CD8-positive, alpha-beta memory T cell (primary cell): ENCODE measurements at regions not wholly inside any gene's neighbourhood (a gene's known extent, or its start where the extent isn't known, plus 50 kb on each side); places are given as distances from the start of the nearest gene placed in this dataset.
"Not testable (repeated sequence)": the region's sequence is repeated elsewhere in the genome, so short reads cannot be mapped to it uniquely, and the experiment has no call there.

Source experiments
- CTCF ChIA-PET: fragments of 350-600 bp; sonication (Branson Sonifier 250); formaldehyde crosslinking; loops from one replicate; lab custom pipeline; 2021; ENCODE audit warnings: antibody characterized with exemption; lab: Charles Lee
- POLR2A ChIA-PET: fragments of 350-600 bp; sonication (Branson Sonifier 250); formaldehyde crosslinking; loops from one replicate; lab custom pipeline; 2021; ENCODE audit warnings: antibody characterized with exemption; lab: Charles Lee
- DNase-seq, 5 donors: peaks; one replicate each; pipeline versions ENCODE4 v3.0.0 to v3.0.0-alpha.2; 2020 to 2022; ENCODE audit warnings: mixed read lengths in 1 of 5
- H3K27ac ChIP-seq: one replicate; pipeline ENCODE4 v1.7.0; 2013; ENCODE audit warnings: low read depth, mild to moderate bottlenecking, low read length, moderate library complexity
- H3K27me3 ChIP-seq: 2 replicates; pipeline ENCODE4 v1.7.0; 2013; ENCODE audit warnings: low read length, mild to moderate bottlenecking; ENCODE audit not compliant: insufficient read depth, poor library complexity, severe bottlenecking
- H3K36me3 ChIP-seq: 2 replicates; pipeline ENCODE4 v1.7.0; 2013; ENCODE audit warnings: mild to moderate bottlenecking, low read length, moderate library complexity; ENCODE audit not compliant: insufficient read depth
- H3K4me1 ChIP-seq: 2 replicates; pipeline ENCODE4 v1.7.0; 2013; ENCODE audit warnings: mild to moderate bottlenecking, low read length, moderate library complexity; ENCODE audit not compliant: insufficient read depth
- H3K4me3 ChIP-seq: 2 replicates; pipeline ENCODE4 v1.7.0; 2013; ENCODE audit warnings: mild to moderate bottlenecking, low read length
- H3K9me3 ChIP-seq: 2 replicates; pipeline ENCODE4 v1.7.0; 2013; ENCODE audit warnings: mild to moderate bottlenecking, low read length
- H3K27ac Mint-ChIP-seq, 8 donors: one replicate each; pipeline ENCODE4 v1.8.0; 2020 to 2021; ENCODE audit warnings: mixed read lengths in 8 of 8, mild to moderate bottlenecking in 6 of 8, inconsistent platforms in 3 of 8, moderate library complexity in 3 of 8
- H3K27me3 Mint-ChIP-seq, 2 donors: one replicate each; pipeline ENCODE4 v1.8.0; 2020 to 2021; ENCODE audit warnings: mixed read lengths in 2 of 2, mild to moderate bottlenecking in 1 of 2, moderate library complexity in 1 of 2
- H3K36me3 Mint-ChIP-seq, 3 donors: one replicate each; pipeline ENCODE4 v1.8.0; 2020 to 2021; ENCODE audit warnings: mixed read lengths in 3 of 3, inconsistent platforms in 1 of 3, mild to moderate bottlenecking in 1 of 3
- H3K4me1 Mint-ChIP-seq, 3 donors: one replicate each; pipeline ENCODE4 v1.8.0; 2020 to 2021; ENCODE audit warnings: mixed read lengths in 3 of 3, inconsistent platforms in 1 of 3, mild to moderate bottlenecking in 1 of 3
- H3K4me3 Mint-ChIP-seq, 7 donors: one replicate each; pipeline ENCODE4 v1.8.0; 2020 to 2021; ENCODE audit warnings: mixed read lengths in 7 of 7, mild to moderate bottlenecking in 6 of 7, moderate library complexity in 4 of 7, inconsistent platforms in 2 of 7
- H3K9me3 Mint-ChIP-seq, 5 donors: one replicate each; pipeline ENCODE4 v1.8.0; 2020 to 2022; ENCODE audit warnings: mixed read lengths in 5 of 5, mild to moderate bottlenecking in 3 of 5, moderate library complexity in 2 of 5, inconsistent platforms in 1 of 5

DNA sequence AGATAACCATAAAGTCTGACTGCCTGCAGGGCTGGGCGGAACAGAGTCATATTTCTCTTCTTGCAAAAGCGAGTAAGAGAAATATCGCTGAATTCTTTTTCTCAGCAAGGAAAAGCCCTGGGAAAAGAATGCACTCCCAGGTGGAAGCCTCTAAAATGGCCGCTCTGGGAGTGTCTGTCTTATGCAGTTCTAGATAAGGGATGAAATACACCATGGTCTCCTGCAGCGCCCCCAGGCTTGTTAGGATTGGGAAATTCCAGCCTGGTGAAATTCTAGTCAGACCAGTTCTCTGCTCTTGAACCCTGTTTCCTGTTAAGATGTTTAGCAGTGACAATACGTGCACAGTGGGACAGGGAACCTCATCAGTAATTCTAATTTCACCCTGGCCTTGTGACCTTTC lies 362.2 kb downstream of the GJA1 start:
- not testable (repeated sequence) for H3K9me3 ChIP-seq

DNA sequence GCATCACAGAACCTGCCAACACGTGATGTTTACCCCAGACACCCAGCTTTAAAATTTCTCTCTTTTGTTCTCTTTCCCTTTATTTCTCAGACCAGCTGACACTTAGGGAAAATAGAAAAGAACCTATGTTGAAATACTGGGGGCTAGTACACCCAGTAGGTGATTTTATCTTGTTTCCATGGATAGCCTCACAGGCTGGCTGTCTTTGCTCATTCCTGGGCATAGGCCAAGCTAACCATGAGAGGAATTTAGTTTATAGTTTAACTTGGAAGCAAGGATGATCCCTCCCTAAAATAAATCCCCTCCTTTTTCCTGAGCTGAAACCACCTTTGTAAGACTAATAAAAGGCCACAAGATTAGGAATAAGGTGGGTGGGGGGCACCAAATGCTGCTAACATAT lies 362.7 kb downstream of the GJA1 start:
- H3K4me1 ChIP-seq, H3K36me3 Mint-ChIP-seq, H3K4me3 ChIP-seq, CTCF ChIA-PET, H3K4me1 Mint-ChIP-seq, H3K27me3 ChIP-seq, H3K27ac ChIP-seq, H3K27ac Mint-ChIP-seq, POLR2A ChIA-PET, DNase-seq, H3K4me3 Mint-ChIP-seq, H3K9me3 ChIP-seq, H3K36me3 ChIP-seq, H3K27me3 Mint-ChIP-seq: not testable (repeated sequence)
- peaks cover 5 to 22% (median 8%) of the 10 kb centered on the region in 5 donors for H3K9me3 Mint-ChIP-seq

More for the DNA sequence above, 362.2 kb downstream of the GJA1 start:
- H3K4me3 Mint-ChIP-seq, CTCF ChIA-PET, H3K27ac ChIP-seq, H3K27me3 ChIP-seq, POLR2A ChIA-PET, DNase-seq, H3K27me3 Mint-ChIP-seq, H3K4me3 ChIP-seq, H3K36me3 Mint-ChIP-seq, H3K4me1 Mint-ChIP-seq, H3K36me3 ChIP-seq, H3K4me1 ChIP-seq, H3K27ac Mint-ChIP-seq: not testable (repeated sequence)
- peaks cover 5 to 22% (median 8%) of the 10 kb centered on the region in 5 donors for H3K9me3 Mint-ChIP-seq

DNA sequence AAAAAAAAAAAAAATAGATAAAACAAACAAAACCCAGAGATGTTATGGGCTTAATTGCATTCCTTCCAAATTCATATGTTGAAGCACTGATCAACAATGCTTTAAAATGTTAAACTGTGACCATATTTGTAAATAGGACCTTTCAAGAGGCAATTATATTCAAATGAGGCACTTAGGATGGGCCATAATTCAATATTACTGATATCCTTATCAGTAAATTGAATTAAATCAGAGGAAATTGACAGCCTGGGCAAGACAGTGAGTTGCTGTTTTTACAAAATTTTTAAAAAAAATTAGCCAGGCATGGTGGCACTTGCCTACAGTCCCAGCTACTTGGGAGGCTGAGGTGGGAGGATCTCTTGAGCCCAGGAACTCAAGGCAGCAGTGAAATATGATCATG lies 364.1 kb downstream of the GJA1 start:
- Histone ChIP-seq H3K27ac (no peak overlapping the region), H3K9me3 (no peaks in the 10 kb centered on the region), H3K36me3 (no peaks in the 10 kb centered on the region), H3K4me1 (no peaks in the 10 kb centered on the region), H3K27me3 (no peaks in the 10 kb centered on the region), H3K4me3 (no peak overlapping the region)
- no peaks in the 10 kb centered on the region for H3K27me3 Mint-ChIP-seq
- CTCF ChIA-PET = no interaction called here
- H3K36me3 Mint-ChIP-seq = no peaks in the 10 kb centered on the region
- POLR2A ChIA-PET = no interaction called here
- no peak overlapping the region for H3K27ac Mint-ChIP-seq
- DNase-seq = no peak
- no peaks in the 10 kb centered on the region for H3K4me1 Mint-ChIP-seq
- no peak overlapping the region for H3K4me3 Mint-ChIP-seq
- H3K9me3 Mint-ChIP-seq = peaks cover 5 to 21% (median 8%) of the 10 kb centered on the region in 5 donors

DNA sequence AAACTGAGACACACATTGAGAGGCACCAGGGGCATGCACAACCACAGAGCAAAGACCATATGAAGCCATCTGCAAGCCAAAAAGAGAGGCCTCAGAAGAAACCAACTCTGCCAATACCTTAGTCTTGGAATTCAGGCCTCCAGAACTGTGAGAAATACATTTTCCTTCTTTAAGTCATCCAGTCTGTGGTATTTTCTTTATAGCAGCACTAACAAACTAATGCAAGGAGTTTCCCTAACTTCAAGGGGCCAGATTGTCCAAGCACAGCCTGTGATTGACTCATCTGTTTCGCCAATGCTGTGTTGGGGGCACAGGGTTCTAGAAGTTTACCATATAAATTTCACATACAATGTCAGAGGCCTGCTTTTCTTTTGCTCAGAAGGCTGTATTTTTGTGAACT lies 364.6 kb downstream of the GJA1 start:
- H3K4me1 Mint-ChIP-seq = no peaks in the 10 kb centered on the region
- H3K9me3 ChIP-seq = no peaks in the 10 kb centered on the region
- H3K27ac Mint-ChIP-seq = no peak overlapping the region
- H3K27me3 ChIP-seq = no peaks in the 10 kb centered on the region
- peaks cover 5 to 21% (median 8%) of the 10 kb centered on the region in 5 donors for H3K9me3 Mint-ChIP-seq
- H3K27ac ChIP-seq = no peak overlapping the region
- H3K36me3 Mint-ChIP-seq = no peaks in the 10 kb centered on the region
- ChIA-PET POLR2A (no interaction called here), CTCF (no interaction called here)
- H3K36me3 ChIP-seq = no peaks in the 10 kb centered on the region
- no peak for DNase-seq
- no peaks in the 10 kb centered on the region for H3K27me3 Mint-ChIP-seq
- no peak overlapping the region for H3K4me3 ChIP-seq
- H3K4me1 ChIP-seq = no peaks in the 10 kb centered on the region
- H3K4me3 Mint-ChIP-seq = no peak overlapping the region

DNA sequence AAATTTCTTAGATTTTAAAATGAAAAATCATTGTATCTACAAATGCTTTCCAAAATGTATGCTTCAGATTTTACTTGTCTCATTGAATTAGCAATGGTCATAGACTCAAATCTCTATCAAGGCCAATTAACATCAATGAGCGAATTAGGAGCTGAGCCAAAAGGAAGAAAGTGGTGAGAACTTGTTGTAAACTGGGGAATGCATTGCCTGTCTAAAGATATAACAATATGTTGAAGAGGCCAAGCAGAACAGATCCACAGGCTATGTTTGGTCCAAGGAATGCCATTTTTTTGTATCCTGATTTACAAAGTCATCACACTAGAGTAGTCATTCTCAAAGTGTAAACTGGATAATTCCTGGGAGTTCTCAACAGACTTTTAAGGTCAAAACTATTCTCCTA lies 370.7 kb downstream of the GJA1 start:
- no peak overlapping the region for H3K4me3 Mint-ChIP-seq
- Histone ChIP-seq H3K4me1 (no peaks in the 10 kb centered on the region), H3K27me3 (no peaks in the 10 kb centered on the region), H3K4me3 (no peak overlapping the region), H3K27ac (no peak overlapping the region), H3K36me3 (no peaks in the 10 kb centered on the region), H3K9me3 (no peaks in the 10 kb centered on the region)
- no peaks in the 10 kb centered on the region for H3K4me1 Mint-ChIP-seq
- DNase-seq = no peak
- ChIA-PET CTCF (no interaction called here), POLR2A (no interaction called here)
- no peaks in the 10 kb centered on the region for H3K36me3 Mint-ChIP-seq
- H3K9me3 Mint-ChIP-seq = peaks cover 0 to 6% (median 2%) of the 10 kb centered on the region in 5 donors
- H3K27ac Mint-ChIP-seq = no peak overlapping the region
- H3K27me3 Mint-ChIP-seq = no peaks in the 10 kb centered on the region

DNA sequence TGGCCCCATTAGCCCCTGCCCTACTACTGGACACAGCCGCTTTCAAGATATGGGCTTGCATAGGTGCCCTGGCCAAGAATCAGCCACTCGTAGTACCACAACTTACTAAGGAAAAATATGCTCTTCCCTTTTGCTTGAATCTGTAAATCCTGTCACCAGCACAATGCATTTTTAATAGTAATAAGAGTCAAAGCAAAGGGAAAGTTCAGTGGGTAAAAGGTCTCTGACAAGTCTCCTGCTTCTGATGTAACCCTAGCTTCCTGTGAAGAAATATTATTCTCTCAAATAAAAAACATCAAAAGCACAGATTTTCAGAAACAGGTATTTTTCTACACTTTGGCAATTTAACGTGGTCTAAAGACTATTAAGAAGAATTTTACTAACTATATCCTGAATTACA lies 373.8 kb downstream of the GJA1 start:
- no peaks in the 10 kb centered on the region for H3K27me3 Mint-ChIP-seq
- ChIA-PET CTCF (no interaction called here), POLR2A (no interaction called here)
- H3K4me1 Mint-ChIP-seq = no peaks in the 10 kb centered on the region
- H3K9me3 ChIP-seq = no peaks in the 10 kb centered on the region
- no peak for DNase-seq
- H3K27ac ChIP-seq = no peak overlapping the region
- peak overlapping the region in 1 of 8 donors; percentile 19 for H3K27ac Mint-ChIP-seq
- H3K4me3 Mint-ChIP-seq = no peak overlapping the region
- H3K36me3 ChIP-seq = no peaks in the 10 kb centered on the region
- peaks cover 0 to 4% (median 0%) of the 10 kb centered on the region in 5 donors for H3K9me3 Mint-ChIP-seq
- H3K36me3 Mint-ChIP-seq = no peaks in the 10 kb centered on the region
- H3K4me1 ChIP-seq = no peaks in the 10 kb centered on the region
- H3K27me3 ChIP-seq = no peaks in the 10 kb centered on the region
- no peak overlapping the region for H3K4me3 ChIP-seq

DNA sequence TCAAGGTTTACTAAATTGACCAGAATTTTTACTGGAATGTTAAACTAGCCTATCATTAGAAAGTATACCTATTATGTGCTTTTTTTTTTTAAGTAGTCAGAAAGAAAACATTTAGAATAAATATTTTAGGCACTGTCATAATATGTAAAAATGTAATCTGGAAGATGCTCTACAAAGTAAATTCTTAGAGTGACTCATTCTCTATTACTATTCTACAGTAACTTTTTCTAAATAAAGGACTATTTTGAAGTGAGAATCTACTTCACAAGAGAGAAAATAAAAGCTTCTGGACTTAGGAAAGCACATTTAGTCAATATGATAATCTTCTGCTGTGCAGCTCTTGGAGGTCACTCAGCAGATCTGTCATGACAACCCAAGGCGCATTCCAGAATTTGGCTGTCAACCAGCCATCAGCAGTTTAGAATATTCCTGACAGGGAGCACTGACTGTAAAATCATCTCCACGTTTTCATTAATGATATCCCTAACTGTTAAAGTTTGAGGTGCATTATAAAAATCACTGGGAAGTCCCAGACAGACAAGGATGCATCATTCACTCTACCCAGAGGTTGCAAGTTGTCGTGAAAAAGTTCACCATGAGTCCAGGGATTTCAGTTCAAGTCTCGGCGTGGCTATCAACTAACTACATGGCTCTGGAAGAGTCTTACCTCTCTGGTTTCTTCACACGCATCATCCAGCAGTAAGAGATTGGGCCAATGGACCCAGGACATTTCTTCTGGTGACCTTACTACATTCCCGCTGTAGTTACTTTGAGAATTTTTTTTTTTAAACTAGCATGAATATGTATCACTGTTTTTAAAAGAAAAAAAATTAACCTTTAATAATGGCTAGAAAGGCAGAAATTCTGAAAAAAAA lies 374.9 kb downstream of the GJA1 start:
- Mint-ChIP-seq H3K4me3 (no peak overlapping the region), H3K36me3 (no peaks in the 10 kb centered on the region), H3K27me3 (no peaks in the 10 kb centered on the region), H3K4me1 (no peaks in the 10 kb centered on the region), H3K27ac (no peak overlapping the region), H3K9me3 (peaks cover 0 to 2% (median 0%) of the 10 kb centered on the region in 5 donors)
- CTCF ChIA-PET = no interaction called here
- Histone ChIP-seq H3K27me3 (no peaks in the 10 kb centered on the region), H3K9me3 (no peaks in the 10 kb centered on the region), H3K4me1 (no peaks in the 10 kb centered on the region), H3K36me3 (no peaks in the 10 kb centered on the region), H3K4me3 (no peak overlapping the region), H3K27ac (no peak overlapping the region)
- POLR2A ChIA-PET = no interaction called here
- DNase-seq = no peak

DNA sequence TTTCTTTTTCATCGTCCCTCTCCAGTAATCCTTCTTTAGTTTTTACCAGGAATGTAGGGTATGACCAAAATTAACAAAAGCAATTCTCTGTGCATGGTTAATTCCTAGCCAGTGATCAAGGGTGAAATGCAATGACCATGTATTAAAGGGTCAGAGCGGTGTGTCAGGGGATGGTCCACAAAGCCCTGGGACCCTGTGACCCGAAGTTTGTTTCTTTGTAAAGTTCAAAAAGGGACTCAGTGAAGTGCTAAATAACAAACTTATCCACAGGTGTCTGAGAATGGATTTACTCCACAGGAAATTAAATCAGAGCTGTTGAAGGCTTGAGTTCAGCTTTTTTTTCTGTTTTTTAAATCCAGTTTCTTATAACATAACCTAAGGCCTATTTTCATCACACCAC lies 375.7 kb downstream of the GJA1 start:
- Mint-ChIP-seq H3K9me3 (peaks cover 0 to 2% (median 0%) of the 10 kb centered on the region in 5 donors), H3K4me1 (no peaks in the 10 kb centered on the region), H3K27me3 (no peaks in the 10 kb centered on the region), H3K27ac (no peak overlapping the region), H3K36me3 (no peaks in the 10 kb centered on the region), H3K4me3 (no peak overlapping the region)
- Histone ChIP-seq H3K27ac (no peak overlapping the region), H3K36me3 (no peaks in the 10 kb centered on the region), H3K9me3 (no peaks in the 10 kb centered on the region), H3K4me1 (no peaks in the 10 kb centered on the region), H3K27me3 (no peaks in the 10 kb centered on the region), H3K4me3 (no peak overlapping the region)
- DNase-seq = no peak
- POLR2A ChIA-PET = no interaction called here
- CTCF ChIA-PET = no interaction called here
